Rectal smooth muscle tissue (tissue), 1 donor: ENCODE measurements at regions not wholly inside any gene's neighbourhood (a gene's known extent, or its start where the extent isn't known, plus 50 kb on each side); places are given as distances from the start of the nearest gene placed in this dataset.

Source experiments
- H3K27ac ChIP-seq: one replicate; pipeline ENCODE4 v1.7.0; 2013; ENCODE audit warnings: low read depth, low read length, inconsistent platforms
- H3K27me3 ChIP-seq: one replicate; pipeline ENCODE4 v1.7.0; 2013; ENCODE audit warnings: low read length; ENCODE audit not compliant: control insufficient read depth, insufficient read depth
- H3K36me3 ChIP-seq: one replicate; pipeline ENCODE4 v1.7.0; 2013; ENCODE audit warnings: low read length; ENCODE audit not compliant: control insufficient read depth, insufficient read depth
- H3K4me1 ChIP-seq: one replicate; pipeline ENCODE4 v1.7.0; 2013; ENCODE audit warnings: low read length; ENCODE audit not compliant: control insufficient read depth, insufficient read depth
- H3K4me3 ChIP-seq: one replicate; pipeline ENCODE4 v1.7.0; 2013; ENCODE audit warnings: low read length
- H3K9ac ChIP-seq: one replicate; pipeline ENCODE4 v1.7.0; 2013; ENCODE audit warnings: low read length

- H3K4me3 ChIP-seq = no peak overlapping the region
- H3K9ac ChIP-seq = no peak overlapping the region
- H3K4me1 ChIP-seq = no peaks in the 10 kb centered on the region
- H3K36me3 ChIP-seq = no peaks in the 10 kb centered on the region
- H3K27me3 ChIP-seq = no peaks in the 10 kb centered on the region
- no peak overlapping the region for H3K27ac ChIP-seq
Observed at GRCh38 chr10:10141782-10142382, 875.8 kb upstream of the CELF2 start.

DNA sequence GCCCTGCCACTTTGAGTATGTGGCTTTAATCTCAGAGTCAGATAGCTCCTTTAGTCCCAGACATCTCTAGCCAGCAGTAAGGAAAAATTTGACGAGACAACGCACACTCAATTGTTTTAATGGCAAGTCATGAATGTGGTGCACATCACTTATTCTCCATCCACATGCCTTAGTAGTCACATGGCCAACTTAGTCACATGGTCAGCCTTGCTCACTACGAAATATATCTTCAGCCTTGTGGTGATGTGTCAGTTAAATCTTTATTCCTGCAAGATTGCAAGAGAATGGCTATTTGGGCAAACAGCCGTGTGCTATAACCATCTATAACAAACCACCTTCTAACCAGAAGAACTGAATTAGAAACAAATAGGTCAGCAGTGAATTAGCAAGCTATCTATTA is 871.1 kb upstream of the CELF2 start:
- Histone ChIP-seq H3K4me3 (no peak overlapping the region), H3K27ac (no peak overlapping the region), H3K36me3 (no peaks in the 10 kb centered on the region), H3K9ac (no peak overlapping the region), H3K4me1 (no peaks in the 10 kb centered on the region), H3K27me3 (no peaks in the 10 kb centered on the region)

- H3K4me1 ChIP-seq = no peaks in the 10 kb centered on the region
- no peak overlapping the region for H3K27ac ChIP-seq
- H3K4me3 ChIP-seq = no peak overlapping the region
Observed at GRCh38 chr10:10149899-10150298, 867.8 kb upstream of the CELF2 start.

DNA sequence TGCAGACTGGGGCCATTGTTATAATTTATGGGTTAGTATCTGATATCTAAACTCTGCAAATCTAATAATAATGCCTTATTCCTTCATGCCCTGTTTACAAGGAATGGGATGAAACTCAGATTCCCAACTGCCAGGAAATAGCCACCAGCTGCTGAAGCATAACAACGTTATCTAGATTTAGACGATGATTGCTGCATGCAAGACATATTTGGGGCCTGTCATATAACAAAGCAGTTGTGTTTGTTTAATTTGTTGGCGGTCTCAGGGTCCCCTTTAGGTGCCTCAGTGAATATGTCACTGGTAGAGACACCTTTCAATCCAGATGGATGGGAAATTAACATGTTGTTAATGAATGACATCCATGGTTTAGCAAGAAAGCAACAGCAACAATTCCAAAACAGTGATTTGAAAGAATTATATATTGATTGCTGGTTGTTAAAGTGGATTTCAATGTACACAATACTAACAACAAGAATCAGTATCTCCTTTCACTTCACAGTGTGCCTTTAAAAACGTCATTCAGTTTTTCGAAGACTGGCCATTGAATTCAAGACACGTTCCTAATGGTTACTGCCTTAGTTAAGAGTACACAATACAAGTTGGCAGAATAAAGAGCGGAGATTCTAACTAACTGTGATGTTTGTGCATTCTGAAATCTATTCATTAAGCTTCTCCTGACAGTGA is 860.6 kb upstream of the CELF2 start:
- Histone ChIP-seq H3K4me3 (no peak overlapping the region), H3K9ac (no peak overlapping the region), H3K36me3 (no peaks in the 10 kb centered on the region), H3K4me1 (no peaks in the 10 kb centered on the region), H3K27me3 (no peaks in the 10 kb centered on the region), H3K27ac (no peak overlapping the region)

More at GRCh38 chr10:10149899-10150298, 867.8 kb upstream of the CELF2 start:
- H3K9ac ChIP-seq = no peak overlapping the region
- no peaks in the 10 kb centered on the region for H3K36me3 ChIP-seq
- H3K27me3 ChIP-seq = no peaks in the 10 kb centered on the region

DNA sequence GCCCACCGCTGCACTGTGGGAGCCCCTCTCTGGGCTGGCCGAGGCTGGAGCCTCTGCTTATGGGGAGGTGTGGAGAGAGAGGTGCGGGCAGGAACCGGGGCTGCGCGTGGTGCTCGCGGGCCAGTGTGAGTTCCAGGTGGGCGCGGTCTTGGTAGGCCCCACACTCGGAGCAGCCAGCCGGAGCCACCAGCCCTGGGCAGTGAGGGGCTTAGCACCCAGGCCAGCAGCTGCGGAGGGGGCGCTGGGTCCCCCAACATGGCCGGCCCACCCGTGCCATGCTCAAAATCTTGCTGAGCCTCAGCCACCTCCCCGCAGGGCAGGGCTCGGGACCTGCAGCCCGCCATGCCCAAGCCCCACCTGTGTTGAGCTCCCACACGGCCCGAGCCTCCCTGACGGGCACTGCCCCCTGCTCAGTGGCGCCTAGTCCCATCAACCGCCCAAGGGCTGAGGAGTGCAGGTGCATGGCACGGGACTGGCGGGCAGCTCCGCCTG is 856.8 kb upstream of the CELF2 start:
- no peak overlapping the region for H3K27ac ChIP-seq
- no peak overlapping the region for H3K9ac ChIP-seq
- no peaks in the 10 kb centered on the region for H3K4me1 ChIP-seq
- no peaks in the 10 kb centered on the region for H3K36me3 ChIP-seq
- H3K27me3 ChIP-seq = no peaks in the 10 kb centered on the region
- no peak overlapping the region for H3K4me3 ChIP-seq

DNA sequence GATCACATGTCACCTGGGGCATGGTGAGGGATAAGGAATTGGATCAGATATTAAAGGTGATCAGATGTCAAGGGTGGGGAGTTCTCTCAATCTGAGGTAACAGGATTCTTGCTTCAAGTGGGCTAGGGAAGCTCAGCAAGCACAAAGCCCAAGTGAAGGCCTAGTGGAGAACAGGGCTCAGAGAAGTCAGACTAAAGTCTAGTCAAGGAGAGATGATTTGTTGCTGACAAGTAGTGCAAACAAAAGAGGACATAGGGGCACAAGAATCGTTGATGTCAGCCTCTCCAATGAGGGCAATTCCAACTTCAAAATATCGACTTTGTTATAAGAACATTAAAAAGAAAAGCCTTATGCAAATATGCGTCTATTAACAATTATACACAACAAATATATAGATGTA is 852.8 kb upstream of the CELF2 start:
- no peak overlapping the region for H3K27ac ChIP-seq
- H3K27me3 ChIP-seq = no peaks in the 10 kb centered on the region
- H3K36me3 ChIP-seq = no peaks in the 10 kb centered on the region
- H3K4me3 ChIP-seq = no peak overlapping the region
- H3K9ac ChIP-seq = no peak overlapping the region
- H3K4me1 ChIP-seq = no peaks in the 10 kb centered on the region

DNA sequence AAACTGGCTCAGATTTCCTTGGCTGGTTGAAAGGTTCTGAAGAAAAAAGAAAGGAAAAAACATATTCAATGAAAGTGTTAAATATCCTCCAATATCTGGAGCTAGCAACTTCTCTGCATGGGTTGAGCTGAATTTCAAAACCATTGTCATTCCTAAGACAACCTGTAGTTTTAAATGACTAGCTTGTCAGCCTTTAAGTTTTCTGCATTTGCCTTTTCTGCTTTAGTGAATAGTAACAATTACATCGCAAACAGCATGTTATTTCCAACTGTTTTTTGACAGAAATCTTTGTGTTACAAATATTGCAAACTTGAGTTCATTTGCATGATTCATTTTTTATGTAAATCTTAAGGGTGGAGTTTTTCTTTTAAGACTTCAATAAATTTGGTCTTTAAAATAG is 852.3 kb upstream of the CELF2 start:
- H3K27me3 ChIP-seq = no peaks in the 10 kb centered on the region
- no peak overlapping the region for H3K9ac ChIP-seq
- no peak overlapping the region for H3K4me3 ChIP-seq
- H3K27ac ChIP-seq = no peak overlapping the region
- H3K36me3 ChIP-seq = no peaks in the 10 kb centered on the region
- H3K4me1 ChIP-seq = no peaks in the 10 kb centered on the region

DNA sequence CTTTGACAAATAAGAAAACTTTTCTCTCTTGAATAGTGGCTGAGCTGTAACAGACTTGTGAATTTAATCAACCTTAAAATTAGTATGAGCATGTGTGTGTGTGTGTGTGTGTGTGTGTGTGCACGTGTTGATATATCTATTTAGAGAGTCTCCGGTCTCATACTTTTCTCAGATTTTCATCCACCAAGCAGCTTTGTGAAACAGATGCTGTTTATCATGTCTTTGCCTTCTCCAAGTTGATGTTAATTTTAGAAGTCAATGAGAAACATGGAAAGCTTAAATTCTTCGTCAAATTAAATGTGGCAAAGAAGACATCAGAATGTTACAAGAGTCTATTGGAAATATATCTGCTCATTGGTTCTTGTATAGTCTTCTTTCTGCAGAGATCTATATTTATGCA is 839.2 kb upstream of the CELF2 start:
- Histone ChIP-seq H3K4me3 (no peak overlapping the region), H3K27me3 (no peaks in the 10 kb centered on the region), H3K4me1 (no peaks in the 10 kb centered on the region), H3K9ac (no peak overlapping the region), H3K36me3 (no peaks in the 10 kb centered on the region), H3K27ac (no peak overlapping the region)

- no peaks in the 10 kb centered on the region for H3K4me1 ChIP-seq
- no peak overlapping the region for H3K9ac ChIP-seq
- H3K27ac ChIP-seq = no peak overlapping the region
- H3K27me3 ChIP-seq = no peaks in the 10 kb centered on the region
- no peak overlapping the region for H3K4me3 ChIP-seq
- H3K36me3 ChIP-seq = no peaks in the 10 kb centered on the region
Observed at GRCh38 chr10:10193848-10194247, 823.8 kb upstream of the CELF2 start.

DNA sequence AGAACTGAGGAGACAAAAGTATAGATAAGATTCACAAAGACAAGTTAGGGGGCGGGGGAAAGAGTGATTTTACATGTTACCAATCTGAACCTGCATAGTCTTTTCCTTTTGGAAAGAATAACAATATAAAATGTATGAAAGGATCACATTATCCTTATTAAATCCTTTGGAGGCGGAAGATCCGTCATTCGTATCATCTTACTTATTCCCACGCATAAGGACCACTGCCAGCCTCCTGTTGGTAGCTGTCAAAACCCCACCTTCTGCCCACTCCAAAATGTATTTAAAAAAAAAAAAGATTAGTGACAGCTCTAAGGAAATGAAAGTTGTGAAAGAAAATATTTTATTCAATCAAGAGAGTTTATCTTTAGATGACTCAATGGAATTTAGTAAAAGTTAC is 821.0 kb upstream of the CELF2 start:
- Histone ChIP-seq H3K9ac (no peak overlapping the region), H3K4me1 (no peaks in the 10 kb centered on the region), H3K27ac (no peak overlapping the region), H3K27me3 (no peaks in the 10 kb centered on the region), H3K36me3 (no peaks in the 10 kb centered on the region), H3K4me3 (no peak overlapping the region)

DNA sequence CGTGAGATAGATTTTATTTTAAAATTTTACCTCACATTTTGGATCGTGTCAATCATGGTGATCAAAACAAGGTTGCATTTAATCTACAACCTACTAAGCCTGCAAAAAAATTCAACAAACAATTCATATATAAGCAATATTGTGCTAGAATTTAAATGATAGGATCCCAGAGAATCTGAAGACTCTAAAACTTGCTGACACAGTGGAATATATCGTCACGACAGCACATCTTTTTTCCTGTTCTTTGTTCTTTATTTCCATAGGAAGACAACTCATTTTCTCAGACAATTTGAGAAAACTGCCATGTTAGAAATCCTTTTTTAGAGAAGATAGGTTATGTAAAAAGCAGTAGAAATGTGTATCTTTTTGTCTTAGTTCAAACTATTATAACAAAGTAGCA is 820.2 kb upstream of the CELF2 start:
- H3K9ac ChIP-seq = no peak overlapping the region
- H3K4me1 ChIP-seq = no peaks in the 10 kb centered on the region
- no peak overlapping the region for H3K27ac ChIP-seq
- no peaks in the 10 kb centered on the region for H3K27me3 ChIP-seq
- no peak overlapping the region for H3K4me3 ChIP-seq
- H3K36me3 ChIP-seq = no peaks in the 10 kb centered on the region

DNA sequence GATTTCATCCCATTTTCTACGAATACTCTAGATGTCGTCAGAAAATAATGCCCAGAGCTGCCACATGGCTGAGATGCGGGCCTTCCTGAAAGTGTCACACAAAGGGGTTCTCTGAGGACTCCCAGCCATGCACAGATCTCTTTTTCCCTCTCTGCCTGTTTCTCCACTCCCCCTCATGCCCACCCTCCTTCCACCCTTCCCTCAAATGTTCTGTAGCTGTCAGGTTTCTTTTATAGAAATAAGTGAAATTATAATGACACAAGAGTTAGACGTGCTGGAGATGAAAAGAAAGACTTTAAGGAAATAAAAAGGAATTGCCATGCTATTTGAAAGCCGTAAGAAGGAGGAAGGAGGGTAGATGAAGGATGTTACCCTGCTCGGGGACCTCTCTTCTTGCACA is 819.3 kb upstream of the CELF2 start:
- H3K27me3 ChIP-seq = no peaks in the 10 kb centered on the region
- no peaks in the 10 kb centered on the region for H3K4me1 ChIP-seq
- no peak overlapping the region for H3K9ac ChIP-seq
- no peak overlapping the region for H3K4me3 ChIP-seq
- no peaks in the 10 kb centered on the region for H3K36me3 ChIP-seq
- H3K27ac ChIP-seq = no peak overlapping the region

GRCh38 chr10:10204415-10204814 is 813.3 kb upstream of the CELF2 start:
- Histone ChIP-seq H3K36me3 (no peaks in the 10 kb centered on the region), H3K9ac (no peak overlapping the region), H3K27me3 (no peaks in the 10 kb centered on the region), H3K4me3 (no peak overlapping the region), H3K4me1 (no peaks in the 10 kb centered on the region), H3K27ac (no peak overlapping the region)
